HepG2 (cell line): ENCODE measurements at regions not wholly inside any gene's neighbourhood (a gene's known extent, or its start where the extent isn't known, plus 50 kb on each side); places are given as distances from the start of the nearest gene placed in this dataset.

Experiments
- AHDC1 ChIP-seq: sonication (generic); formaldehyde crosslinking; IDR thresholded peaks from 2 replicates; pipeline ENCODE4 v1.5.1; 2020; ENCODE audit warnings: mild to moderate bottlenecking, missing genetic modification reagents, borderline replicate concordance
- ARID5B ChIP-seq: IDR thresholded peaks from 2 replicates; pipeline ENCODE4 v1.4.0; 2020; ENCODE audit warnings: mild to moderate bottlenecking, missing genetic modification reagents
- FOXJ3 ChIP-seq: sonication (generic); formaldehyde crosslinking; IDR thresholded peaks from 2 replicates; pipeline ENCODE4 v1.4.0; 2020; ENCODE audit warnings: missing genetic modification reagents, mild to moderate bottlenecking, borderline replicate concordance
- FOXP4 ChIP-seq: sonication (generic); formaldehyde crosslinking; IDR thresholded peaks from 2 replicates; pipeline ENCODE4 v1.4.0; 2020; ENCODE audit warnings: missing genetic modification reagents
- KDM6A ChIP-seq: IDR thresholded peaks from 2 replicates; pipeline ENCODE4 v1.6.1; 2016; ENCODE audit warnings: low read depth
- PCBP1 ChIP-seq: fragments of 200-400 bp; formaldehyde crosslinking; IDR thresholded peaks from 2 replicates; pipeline ENCODE4 v1.6.1; 2017; ENCODE audit warnings: mild to moderate bottlenecking, low read depth, low read length, borderline replicate concordance
- PRMT3 ChIP-seq: sonication (generic); formaldehyde crosslinking; IDR thresholded peaks from 2 replicates; pipeline ENCODE4 v1.8.1; 2022; ENCODE audit warnings: low read depth, mild to moderate bottlenecking, moderate library complexity, missing genetic modification reagents, borderline replicate concordance
- SIX4 ChIP-seq: sonication (generic); formaldehyde crosslinking; IDR thresholded peaks from 2 replicates; pipeline ENCODE4 v1.4.0; 2020; ENCODE audit warnings: missing genetic modification reagents
- U2AF1 ChIP-seq: fragments of 200-400 bp; formaldehyde crosslinking; optimal IDR thresholded peaks from 2 replicates; pipeline ENCODE3; 2017; ENCODE audit warnings: mild to moderate bottlenecking, low read depth, low read length
- ZFP82 ChIP-seq: sonication (generic); formaldehyde crosslinking; IDR thresholded peaks from 2 replicates; pipeline ENCODE4 v1.5.1; 2020; ENCODE audit warnings: mild to moderate bottlenecking, missing genetic modification reagents, borderline replicate concordance
- ZKSCAN5 ChIP-seq: sonication (generic); formaldehyde crosslinking; IDR thresholded peaks from 2 replicates; pipeline ENCODE4 v1.5.1; 2020; ENCODE audit warnings: mild to moderate bottlenecking, missing genetic modification reagents
- ZNF180 ChIP-seq: sonication (generic); formaldehyde crosslinking; IDR thresholded peaks from 2 replicates; pipeline ENCODE4 v1.4.0; 2020; ENCODE audit warnings: low read depth, missing genetic modification reagents, borderline replicate concordance
- ZNF281 ChIP-seq: sonication (generic); formaldehyde crosslinking; IDR thresholded peaks from 2 replicates; pipeline ENCODE4 v1.4.0; 2020; ENCODE audit warnings: missing genetic modification reagents, borderline replicate concordance
- ZNF34 ChIP-seq: sonication (generic); formaldehyde crosslinking; IDR thresholded peaks from 2 replicates; pipeline ENCODE4 v1.4.0; 2020; ENCODE audit warnings: mild to moderate bottlenecking, missing genetic modification reagents, borderline replicate concordance
- ZNF549 ChIP-seq: sonication (generic); formaldehyde crosslinking; IDR thresholded peaks from 2 replicates; pipeline ENCODE4 v1.5.0; 2020; ENCODE audit warnings: missing genetic modification reagents

GRCh38 chr3:164852866-164853265, 225.4 kb downstream of the SI start (continued):
- 0 out of 2 replicates have a peak, but pooled peaks have one; percentile 21 for TF ChIP-seq FOXP4 (CRISPR knock-in tag)
- no peak for TF ChIP-seq PCBP1
- TF ChIP-seq U2AF1, result no peak
- no peak for TF ChIP-seq ZNF549
- TF ChIP-seq ZNF34, result no peak
- peak; percentile 85 for TF ChIP-seq ARID5B (CRISPR knock-in tag)
- peak; percentile 57; the same call in 1 of the 2 replicates for TF ChIP-seq FOXJ3 (CRISPR knock-in tag)
- TF ChIP-seq ZFP82 (CRISPR knock-in tag), result no peak
- TF ChIP-seq ZNF180 (CRISPR knock-in tag), result no peak
- TF ChIP-seq ZKSCAN5, result no peak
- TF ChIP-seq ZNF281 (CRISPR knock-in tag), result peak; percentile 53; the same call in 1 of the 2 replicates
- TF ChIP-seq AHDC1 (CRISPR knock-in tag), result peak; percentile 87; the same call in 1 of the 2 replicates
- no peak for TF ChIP-seq PRMT3 (CRISPR knock-in tag)
- 0 out of 2 replicates have a peak, but pooled peaks have one; percentile 33 for TF ChIP-seq SIX4 (CRISPR knock-in tag)
- 0 out of 2 replicates have a peak, but pooled peaks have one; percentile 43 for TF ChIP-seq KDM6A (CRISPR knock-in tag)
